PFSK-1 (cell line): ENCODE measurements at regions not wholly inside any gene's neighbourhood (a gene's known extent, or its start where the extent isn't known, plus 50 kb on each side); places are given as distances from the start of the nearest gene placed in this dataset.

Experiments
- FOXP2 ChIP-seq: optimal IDR thresholded peaks from 2 replicates; pipeline ENCODE3; 2011; ENCODE audit warnings: borderline replicate concordance, control low read depth, inconsistent platforms; ENCODE audit not compliant: insufficient read depth; ENCODE audit errors: extremely low read length, extremely low read depth
- POLR2AphosphoS5 ChIP-seq: IDR thresholded peaks from 2 replicates; pipeline ENCODE4 v1.6.1; 2012; ENCODE audit warnings: low read depth, mild to moderate bottlenecking, control low read depth, low read length, moderate library complexity
- SIN3A ChIP-seq: IDR thresholded peaks from 2 replicates; pipeline ENCODE4 v1.6.1; 2012; ENCODE audit warnings: mild to moderate bottlenecking, low read length, moderate library complexity, borderline replicate concordance; ENCODE audit not compliant: insufficient read depth
- TAF1 ChIP-seq: IDR thresholded peaks from 2 replicates; pipeline ENCODE4 v1.6.1; 2012; ENCODE audit warnings: low read length, control low read depth, borderline replicate concordance; ENCODE audit not compliant: insufficient read depth
- TF ChIP-seq, protein P1 (sequence below), 2 experiments: IDR thresholded peaks; 2 replicates each; pipeline versions ENCODE4 v1.6.1 to v1.8.0; 2011 to 2012; ENCODE audit warnings: low read depth in 2 of 2, low read length in 2 of 2, control low read depth in 1 of 2, inconsistent platforms in 1 of 2, mild to moderate bottlenecking in 1 of 2, moderate library complexity in 1 of 2; ENCODE audit not compliant: insufficient read depth in 1 of 2

DNA sequence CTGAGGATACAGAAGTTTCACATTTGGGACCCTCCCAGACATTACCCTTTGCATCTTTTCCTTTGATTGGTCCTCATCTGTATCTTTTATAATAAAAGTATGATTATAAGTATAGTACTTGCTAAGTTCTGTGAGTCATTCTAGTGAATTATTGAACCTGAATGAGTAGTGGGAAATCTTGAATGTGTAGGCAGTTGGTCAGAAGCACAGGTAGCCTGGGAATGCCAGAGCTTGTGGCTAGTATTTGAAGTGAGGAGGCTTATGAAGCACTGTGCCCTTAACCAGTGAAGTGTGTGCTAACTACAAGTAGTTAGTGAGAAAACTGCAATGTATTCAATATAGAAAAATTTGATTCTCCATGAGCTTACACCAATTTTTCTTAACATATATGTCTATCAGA lies 257.6 kb downstream of the GRB14 start:
- TF ChIP-seq FOXP2 (no peak), TAF1 (no peak), SIN3A (no peak), POLR2AphosphoS5 (no peak)
- TF ChIP-seq, protein P1, sequence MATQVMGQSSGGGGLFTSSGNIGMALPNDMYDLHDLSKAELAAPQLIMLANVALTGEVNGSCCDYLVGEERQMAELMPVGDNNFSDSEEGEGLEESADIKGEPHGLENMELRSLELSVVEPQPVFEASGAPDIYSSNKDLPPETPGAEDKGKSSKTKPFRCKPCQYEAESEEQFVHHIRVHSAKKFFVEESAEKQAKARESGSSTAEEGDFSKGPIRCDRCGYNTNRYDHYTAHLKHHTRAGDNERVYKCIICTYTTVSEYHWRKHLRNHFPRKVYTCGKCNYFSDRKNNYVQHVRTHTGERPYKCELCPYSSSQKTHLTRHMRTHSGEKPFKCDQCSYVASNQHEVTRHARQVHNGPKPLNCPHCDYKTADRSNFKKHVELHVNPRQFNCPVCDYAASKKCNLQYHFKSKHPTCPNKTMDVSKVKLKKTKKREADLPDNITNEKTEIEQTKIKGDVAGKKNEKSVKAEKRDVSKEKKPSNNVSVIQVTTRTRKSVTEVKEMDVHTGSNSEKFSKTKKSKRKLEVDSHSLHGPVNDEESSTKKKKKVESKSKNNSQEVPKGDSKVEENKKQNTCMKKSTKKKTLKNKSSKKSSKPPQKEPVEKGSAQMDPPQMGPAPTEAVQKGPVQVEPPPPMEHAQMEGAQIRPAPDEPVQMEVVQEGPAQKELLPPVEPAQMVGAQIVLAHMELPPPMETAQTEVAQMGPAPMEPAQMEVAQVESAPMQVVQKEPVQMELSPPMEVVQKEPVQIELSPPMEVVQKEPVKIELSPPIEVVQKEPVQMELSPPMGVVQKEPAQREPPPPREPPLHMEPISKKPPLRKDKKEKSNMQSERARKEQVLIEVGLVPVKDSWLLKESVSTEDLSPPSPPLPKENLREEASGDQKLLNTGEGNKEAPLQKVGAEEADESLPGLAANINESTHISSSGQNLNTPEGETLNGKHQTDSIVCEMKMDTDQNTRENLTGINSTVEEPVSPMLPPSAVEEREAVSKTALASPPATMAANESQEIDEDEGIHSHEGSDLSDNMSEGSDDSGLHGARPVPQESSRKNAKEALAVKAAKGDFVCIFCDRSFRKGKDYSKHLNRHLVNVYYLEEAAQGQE (IDR thresholded peaks at IDR 0.05; ENCODE audit: insufficient read depth in 1 of 2, low read depth in 2 of 2, low read length in 2 of 2): no peak

DNA sequence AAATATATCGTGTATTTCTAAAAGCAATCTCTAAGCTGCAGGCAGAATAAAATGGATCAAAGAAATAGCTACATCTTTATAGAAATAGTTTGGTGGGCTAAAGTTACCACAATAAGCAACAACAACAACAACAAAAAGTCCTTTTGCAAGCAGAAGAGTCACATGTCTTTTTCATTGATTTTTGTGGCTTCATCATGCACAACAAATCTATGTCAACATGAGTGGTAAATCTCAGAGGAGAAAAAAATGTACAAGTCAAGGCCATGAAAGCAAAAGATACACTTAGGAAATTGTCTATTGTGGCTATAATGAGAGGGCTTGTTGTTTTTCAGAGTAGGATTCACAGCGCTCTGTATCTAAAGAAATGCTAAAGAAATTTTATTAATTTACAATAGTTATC lies 269.7 kb downstream of the GRB14 start:
- no peak for TF ChIP-seq POLR2AphosphoS5
- TF ChIP-seq, protein P1 (IDR thresholded peaks at IDR 0.05; ENCODE audit: insufficient read depth in 1 of 2, low read depth in 2 of 2, low read length in 2 of 2): no peak
- no peak for TF ChIP-seq SIN3A
- no peak for TF ChIP-seq TAF1
- TF ChIP-seq FOXP2: no peak

- TF ChIP-seq POLR2AphosphoS5: no peak
- TF ChIP-seq TAF1: no peak
- TF ChIP-seq SIN3A: no peak
- TF ChIP-seq, protein P1 (IDR thresholded peaks at IDR 0.05; ENCODE audit: insufficient read depth in 1 of 2, low read depth in 2 of 2, low read length in 2 of 2): no peak
- TF ChIP-seq FOXP2: no peak
Observed at GRCh38 chr2:164335947-164336346, 285.3 kb downstream of the GRB14 start.

GRCh38 chr2:164335128-164335527 lies 286.2 kb downstream of the GRB14 start:
- no peak for TF ChIP-seq SIN3A
- TF ChIP-seq POLR2AphosphoS5: no peak
- TF ChIP-seq, protein P1 (IDR thresholded peaks at IDR 0.05; ENCODE audit: insufficient read depth in 1 of 2, low read depth in 2 of 2, low read length in 2 of 2): no peak
- no peak for TF ChIP-seq TAF1
- no peak for TF ChIP-seq FOXP2

- TF ChIP-seq POLR2AphosphoS5: no peak
Observed at GRCh38 chr2:164328310-164328709, 293.0 kb downstream of the GRB14 start.
